ENCODE measurements at regions not wholly inside any gene's neighbourhood (a gene's known extent, or its start where the extent isn't known, plus 50 kb on each side); places are given as distances from the start of the nearest gene placed in this dataset.

DNA sequence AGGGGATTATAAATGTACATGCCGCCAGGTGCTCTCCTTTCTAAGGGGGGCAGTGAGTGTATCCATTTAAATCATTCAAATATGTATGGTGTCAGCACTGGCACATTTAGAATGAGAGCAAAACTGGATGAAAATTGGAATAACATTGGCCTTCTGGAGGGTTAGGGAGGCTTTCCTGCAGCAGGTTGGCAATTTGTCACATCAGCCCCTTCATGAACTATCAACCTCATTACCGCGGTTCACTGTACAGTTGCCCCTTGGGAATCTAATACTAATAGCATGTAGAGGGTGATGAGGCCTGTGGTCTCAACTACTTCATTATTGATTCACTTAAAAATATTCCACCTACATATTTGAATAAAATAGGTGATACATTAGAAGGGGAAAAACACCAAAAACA lies 117.9 kb downstream of the PDHA2 start:
- TF ChIP-seq, protein P1, sequence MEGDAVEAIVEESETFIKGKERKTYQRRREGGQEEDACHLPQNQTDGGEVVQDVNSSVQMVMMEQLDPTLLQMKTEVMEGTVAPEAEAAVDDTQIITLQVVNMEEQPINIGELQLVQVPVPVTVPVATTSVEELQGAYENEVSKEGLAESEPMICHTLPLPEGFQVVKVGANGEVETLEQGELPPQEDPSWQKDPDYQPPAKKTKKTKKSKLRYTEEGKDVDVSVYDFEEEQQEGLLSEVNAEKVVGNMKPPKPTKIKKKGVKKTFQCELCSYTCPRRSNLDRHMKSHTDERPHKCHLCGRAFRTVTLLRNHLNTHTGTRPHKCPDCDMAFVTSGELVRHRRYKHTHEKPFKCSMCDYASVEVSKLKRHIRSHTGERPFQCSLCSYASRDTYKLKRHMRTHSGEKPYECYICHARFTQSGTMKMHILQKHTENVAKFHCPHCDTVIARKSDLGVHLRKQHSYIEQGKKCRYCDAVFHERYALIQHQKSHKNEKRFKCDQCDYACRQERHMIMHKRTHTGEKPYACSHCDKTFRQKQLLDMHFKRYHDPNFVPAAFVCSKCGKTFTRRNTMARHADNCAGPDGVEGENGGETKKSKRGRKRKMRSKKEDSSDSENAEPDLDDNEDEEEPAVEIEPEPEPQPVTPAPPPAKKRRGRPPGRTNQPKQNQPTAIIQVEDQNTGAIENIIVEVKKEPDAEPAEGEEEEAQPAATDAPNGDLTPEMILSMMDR (IDR thresholded peaks at IDR 0.05): no peak
- TF ChIP-seq POLR2A (IDR thresholded peaks at IDR 0.05): no peak
- no peaks in the 10 kb centered on the region for H3K36me3 ChIP-seq
- intact Hi-C loops (cut with DNase I): no loop called here
- H3K27ac ChIP-seq: no peak overlapping the region
- no peak for DNase-seq
- no peaks in the 10 kb centered on the region for H3K27me3 ChIP-seq
- WGBS, 2 donors: 90 to 94% methylated on average over 3 of the region's 3 CpGs
- H3K4me3 ChIP-seq (replicated peaks in 1 of 3): no peak overlapping the region
- no peaks in the 10 kb centered on the region for H3K9me3 ChIP-seq
- H3K4me1 ChIP-seq: no peaks in the 10 kb centered on the region

DNA sequence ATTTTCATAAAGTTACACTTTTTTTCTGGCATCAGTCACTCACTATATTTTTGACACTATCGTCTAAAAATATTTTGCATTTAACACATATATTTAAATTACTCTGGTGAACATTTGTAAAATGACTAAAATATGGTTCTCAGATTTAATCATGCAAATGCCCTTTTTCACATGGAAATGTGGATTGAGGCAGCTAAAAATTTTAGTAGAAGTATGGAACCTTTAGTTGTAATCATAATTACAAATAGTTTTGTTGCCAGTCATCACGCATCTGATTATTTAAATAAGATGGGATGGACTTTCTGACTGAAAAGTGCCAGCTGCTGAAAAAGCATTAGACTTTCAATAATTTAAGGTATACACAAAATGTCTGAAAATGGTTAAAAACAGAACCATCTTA lies 119.3 kb downstream of the PDHA2 start:
- intact Hi-C loops (cut with DNase I): no loop called here
- no peak for DNase-seq

DNA sequence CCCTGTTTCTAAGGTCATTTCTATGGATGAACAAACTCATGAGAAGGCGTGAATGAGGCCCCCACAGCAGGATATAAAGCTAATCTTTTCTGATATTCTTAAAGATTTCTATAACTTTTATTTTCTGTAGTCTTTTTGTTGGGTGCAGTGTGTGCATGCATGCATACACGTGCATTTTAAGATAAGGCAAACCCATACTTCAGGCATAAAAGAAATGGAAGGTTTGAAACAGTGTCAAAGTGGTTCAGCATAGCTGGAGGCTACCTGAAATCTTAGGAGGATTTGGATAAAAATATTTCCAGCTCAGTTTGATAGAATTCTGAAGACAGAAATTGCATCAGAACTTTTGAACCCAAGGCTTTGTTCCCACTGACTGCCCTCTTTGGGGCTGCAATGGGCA lies 119.7 kb downstream of the PDHA2 start:
- TF ChIP-seq, protein P1 (IDR thresholded peaks at IDR 0.05): no peak
- TF ChIP-seq POLR2A (IDR thresholded peaks at IDR 0.05): no peak
- Histone ChIP-seq H3K27ac (no peak overlapping the region), H3K36me3 (no peaks in the 10 kb centered on the region), H3K4me3 (replicated peaks in 1 of 3) (no peak overlapping the region), H3K4me1 (no peaks in the 10 kb centered on the region), H3K9me3 (no peaks in the 10 kb centered on the region), H3K27me3 (no peaks in the 10 kb centered on the region)
- intact Hi-C loops (cut with DNase I): no loop called here
- WGBS, 2 donors: 85 to 86% methylated on average over 2 of the region's 2 CpGs
- no peak for DNase-seq

More for the DNA sequence above, 119.3 kb downstream of the PDHA2 start:
- 97 to 99% methylated on average over 2 of the region's 2 CpGs for WGBS, 2 donors
- Histone ChIP-seq H3K27me3 (no peaks in the 10 kb centered on the region), H3K9me3 (no peaks in the 10 kb centered on the region), H3K4me1 (no peaks in the 10 kb centered on the region), H3K4me3 (replicated peaks in 1 of 3) (no peak overlapping the region), H3K36me3 (no peaks in the 10 kb centered on the region), H3K27ac (no peak overlapping the region)
- no peak for TF ChIP-seq POLR2A (IDR thresholded peaks at IDR 0.05)

DNA sequence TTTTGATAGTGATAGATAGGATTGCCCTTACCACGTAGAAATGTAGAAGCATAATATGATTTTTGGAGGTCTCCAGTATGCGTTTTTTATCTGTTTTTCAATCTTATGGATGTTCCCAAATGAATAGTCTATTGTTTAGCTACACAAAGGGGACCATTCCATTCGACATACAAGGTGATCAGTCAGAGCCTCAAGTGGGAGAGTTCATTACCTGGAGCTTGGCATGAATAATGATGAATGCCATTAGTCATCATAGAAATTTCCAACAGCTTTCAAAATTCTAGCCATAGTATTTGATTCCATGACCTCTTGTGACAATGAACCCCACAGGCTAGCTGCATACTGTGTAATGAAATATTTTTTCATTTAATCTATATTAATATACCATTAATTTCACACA lies 123.6 kb downstream of the PDHA2 start:
- Histone ChIP-seq H3K4me1 (no peaks in the 10 kb centered on the region), H3K36me3 (no peaks in the 10 kb centered on the region), H3K27ac (no peak overlapping the region), H3K27me3 (no peaks in the 10 kb centered on the region), H3K4me3 (replicated peaks in 1 of 3) (no peak overlapping the region), H3K9me3 (no peaks in the 10 kb centered on the region)
- intact Hi-C loops (cut with DNase I): no loop called here
- 80 to 83% methylated on average over 3 of the region's 3 CpGs for WGBS, 2 donors
- TF ChIP-seq, protein P1 (IDR thresholded peaks at IDR 0.05): no peak
- no peak for TF ChIP-seq POLR2A (IDR thresholded peaks at IDR 0.05)
- DNase-seq: no peak

DNA sequence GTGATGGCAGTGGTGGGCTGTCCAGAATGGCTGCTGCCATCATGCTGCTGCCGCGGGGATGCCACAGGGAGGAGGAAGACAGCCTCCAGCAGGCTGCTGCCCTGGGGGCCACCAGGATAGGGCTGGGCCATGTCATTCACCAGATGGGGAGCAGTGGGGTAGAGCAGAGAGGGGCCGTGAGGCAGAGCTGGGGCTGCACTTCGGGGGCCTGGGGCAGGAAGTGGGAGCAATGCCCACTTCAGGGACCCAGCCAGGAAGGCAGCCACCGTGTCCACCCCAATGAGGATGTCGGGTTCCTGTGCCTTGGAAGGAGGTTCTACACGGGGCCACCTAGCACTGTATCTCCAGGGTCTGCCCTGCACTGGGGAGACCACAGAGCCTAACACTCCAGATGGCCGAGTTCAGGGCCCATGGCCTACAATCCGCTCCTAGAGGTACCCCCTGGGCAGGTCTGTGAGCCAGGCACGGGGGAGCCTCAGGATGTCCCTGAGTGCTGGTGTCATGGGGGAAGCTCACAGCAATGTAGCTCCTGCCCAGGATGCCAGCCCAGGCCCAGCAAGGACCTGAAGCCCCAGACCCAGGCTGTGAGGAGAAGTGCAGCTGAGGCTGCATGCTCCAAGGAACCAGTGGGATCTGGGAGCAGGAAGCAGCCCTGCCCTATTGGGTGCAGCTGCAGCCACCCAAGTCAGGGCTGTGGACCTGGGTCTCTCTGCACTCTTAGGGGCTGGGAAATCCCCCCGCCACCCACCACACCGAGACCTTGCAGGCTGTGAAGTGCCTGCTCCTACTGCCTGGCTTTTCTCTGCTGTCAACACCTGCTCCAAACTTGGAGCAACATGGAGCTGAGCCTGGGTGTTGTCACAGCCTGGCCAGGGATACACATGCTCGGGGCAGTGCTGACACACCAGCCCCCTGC lies 140.3 kb downstream of the PDHA2 start:
- no peak for DNase-seq
- 90 to 91% methylated on average over 6 to 7 of the region's 13 CpGs for WGBS, 2 donors
- no peaks in the 10 kb centered on the region for H3K9me3 ChIP-seq

More for the DNA sequence above, 140.3 kb downstream of the PDHA2 start:
- Histone ChIP-seq H3K4me3 (replicated peaks in 1 of 3) (no peak overlapping the region), H3K4me1 (no peaks in the 10 kb centered on the region), H3K27me3 (no peaks in the 10 kb centered on the region), H3K27ac (no peak overlapping the region), H3K36me3 (no peaks in the 10 kb centered on the region)
- TF ChIP-seq POLR2A (IDR thresholded peaks at IDR 0.05): no peak
- TF ChIP-seq, protein P1 (IDR thresholded peaks at IDR 0.05): no peak
- intact Hi-C loops (cut with DNase I): no loop called here
